Ammon's horn (tissue), 1 donor: ENCODE measurements at regions not wholly inside any gene's neighbourhood (a gene's known extent, or its start where the extent isn't known, plus 50 kb on each side); places are given as distances from the start of the nearest gene placed in this dataset.

ENCODE experiments used
- DNase-seq: peaks from one replicate; pipeline ENCODE4 v3.0.0-alpha.2; 2016; ENCODE audit warnings: low spot score

- DNase-seq: no peak
Measured at GRCh38 chr1:14100919-14101318, 400.9 kb downstream of the PRDM2 start.

DNA sequence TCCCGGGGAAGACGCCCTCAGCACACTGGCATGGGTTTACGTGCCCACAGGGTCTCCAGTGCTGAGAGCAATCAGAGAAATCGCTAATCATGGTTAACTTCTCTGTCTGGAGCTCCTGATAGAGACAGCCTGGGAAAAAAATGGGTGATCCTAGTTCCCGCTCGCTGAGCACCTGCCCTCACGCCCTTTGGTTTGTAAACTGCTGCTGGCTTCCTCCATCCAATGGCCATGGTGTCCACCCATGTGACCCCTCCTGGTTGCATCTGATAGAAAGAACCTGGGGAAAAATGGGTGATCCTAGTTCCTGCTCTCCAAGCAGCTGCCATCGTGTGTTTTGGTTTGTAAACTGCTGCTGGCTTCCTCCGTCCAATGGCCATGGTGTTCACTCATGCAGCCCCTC lies 402.2 kb downstream of the PRDM2 start:
- DNase-seq: no peak

DNA sequence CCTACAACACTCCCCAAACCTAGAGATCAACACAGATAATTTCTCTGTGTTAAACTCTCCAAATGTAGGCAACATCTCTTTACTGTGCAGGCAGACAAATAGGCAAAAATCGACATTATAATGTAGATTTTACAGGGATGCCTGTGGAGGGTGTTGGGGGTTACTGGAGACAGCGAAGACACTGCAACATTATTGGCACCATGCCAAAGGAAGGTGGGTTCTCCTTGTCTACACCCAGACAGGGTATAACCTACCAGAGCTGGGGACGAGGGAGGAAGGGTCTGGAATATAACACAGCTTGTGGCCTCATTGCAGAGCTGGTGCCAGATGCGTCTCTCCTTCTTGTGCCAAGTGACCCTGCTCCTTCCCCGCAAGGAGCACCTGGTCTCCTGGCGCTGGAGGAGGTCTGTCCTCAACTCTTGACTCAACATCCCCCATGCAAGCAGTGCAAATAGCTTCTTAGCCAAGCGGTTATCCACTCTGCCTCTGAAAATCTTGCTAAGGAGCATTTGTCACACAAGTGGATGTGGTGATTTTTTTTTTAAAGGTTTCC lies 404.0 kb downstream of the PRDM2 start:
- no peak for DNase-seq

DNA sequence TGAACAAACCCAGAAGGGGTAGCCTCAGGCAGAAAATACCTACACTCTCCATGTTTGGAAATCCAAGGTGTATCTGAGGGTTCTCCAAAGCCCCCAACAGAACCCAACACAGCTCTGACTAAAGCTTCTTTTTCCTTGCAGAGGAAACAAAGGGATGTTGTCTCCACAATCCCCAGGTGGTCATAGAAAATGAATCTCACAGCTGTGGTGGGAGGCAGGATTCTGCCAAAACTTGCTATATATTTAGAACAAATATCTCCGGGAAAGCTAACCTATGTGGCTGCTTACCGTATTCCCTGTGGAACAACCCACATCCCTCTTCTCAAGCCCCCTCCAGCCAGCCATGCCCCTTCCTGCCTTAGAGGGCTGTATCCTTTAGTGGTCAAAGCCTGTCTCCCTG lies 406.1 kb downstream of the PRDM2 start:
- no peak for DNase-seq

- no peak for DNase-seq
Measured at GRCh38 chr1:14106679-14107313, 406.8 kb downstream of the PRDM2 start.

DNA sequence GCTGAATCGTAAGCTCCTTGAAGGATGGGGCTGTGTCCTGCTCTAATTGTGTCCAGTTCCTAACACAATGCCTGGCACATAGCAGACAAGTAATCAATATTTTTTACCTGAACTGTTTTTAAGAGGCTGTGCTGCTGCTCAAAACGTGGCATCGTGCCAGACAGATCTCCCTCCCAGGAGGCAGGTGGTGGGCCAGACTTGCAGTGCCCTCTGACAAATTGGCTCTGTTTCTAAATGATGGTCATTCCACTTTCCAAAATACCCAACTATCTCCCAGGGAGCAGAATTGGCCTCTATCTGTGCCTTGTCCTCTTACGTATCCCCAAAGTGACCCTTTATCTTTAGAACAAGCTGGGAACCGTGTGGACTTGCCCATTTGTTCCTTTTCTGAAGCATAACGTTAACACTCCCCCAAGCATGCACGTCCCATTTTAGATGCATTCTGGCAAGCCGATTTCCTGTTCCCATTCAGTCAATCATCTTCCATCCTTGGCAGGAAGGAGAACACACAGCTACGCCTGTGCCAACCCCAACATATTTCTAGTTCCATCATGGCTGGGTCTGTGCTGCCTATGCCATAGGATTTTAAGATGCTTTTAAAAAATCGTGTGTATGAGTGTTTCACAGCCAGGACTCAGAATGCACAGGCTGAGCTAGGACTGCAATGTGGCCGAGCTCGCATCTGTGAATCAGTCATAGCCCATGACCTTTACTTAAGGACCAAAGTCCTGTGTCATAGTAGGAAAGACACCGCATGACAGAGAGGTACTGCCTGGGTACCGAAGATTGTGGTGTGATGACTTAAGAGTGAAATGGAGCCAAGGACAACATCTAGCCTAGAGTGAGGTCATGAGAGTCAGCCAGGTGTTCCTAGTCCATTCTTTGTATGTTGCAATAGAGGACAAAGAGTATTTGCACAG lies 408.6 kb downstream of the PRDM2 start:
- peak; percentile 47 for DNase-seq

GRCh38 chr1:14109276-14109635 lies 409.3 kb downstream of the PRDM2 start:
- DNase-seq: no peak

DNA sequence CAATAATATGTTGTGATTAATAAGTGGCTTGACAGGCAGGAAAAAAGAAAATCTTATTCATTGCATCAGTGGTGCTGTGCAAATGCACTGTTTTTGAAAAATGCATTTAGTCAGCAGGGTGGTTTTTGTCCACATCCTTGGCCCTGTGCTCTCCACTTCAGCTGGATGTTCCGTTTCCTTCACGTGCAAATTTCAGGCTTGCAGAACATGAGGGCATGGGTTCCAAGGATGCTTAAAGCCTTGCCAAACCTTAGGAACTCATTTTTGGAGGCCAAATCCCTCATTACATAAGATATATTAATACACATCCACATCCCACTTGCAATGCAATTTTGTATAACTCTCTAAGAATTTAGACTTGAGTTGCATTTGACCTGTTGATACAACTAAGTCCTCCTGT lies 410.1 kb downstream of the PRDM2 start:
- DNase-seq: no peak

DNA sequence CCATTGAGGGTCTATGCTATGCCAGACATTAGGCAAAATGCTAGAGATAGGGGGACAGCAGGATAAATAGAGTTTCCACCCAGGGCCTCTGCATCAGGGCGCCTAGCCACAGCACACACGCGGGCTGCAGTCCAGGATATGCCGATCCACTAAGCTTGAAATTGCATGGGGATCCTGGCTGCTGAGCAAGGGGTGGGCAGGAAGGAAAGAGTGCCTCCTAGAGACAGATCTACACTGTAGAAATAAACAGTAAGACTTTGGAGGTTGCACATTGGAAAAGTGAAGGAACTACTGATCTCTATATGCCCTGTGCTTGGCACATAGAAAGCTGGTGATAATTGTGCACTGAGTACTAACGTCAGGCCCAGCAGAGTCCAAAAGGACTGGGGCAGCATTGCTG lies 411.1 kb downstream of the PRDM2 start:
- DNase-seq: no peak

DNA sequence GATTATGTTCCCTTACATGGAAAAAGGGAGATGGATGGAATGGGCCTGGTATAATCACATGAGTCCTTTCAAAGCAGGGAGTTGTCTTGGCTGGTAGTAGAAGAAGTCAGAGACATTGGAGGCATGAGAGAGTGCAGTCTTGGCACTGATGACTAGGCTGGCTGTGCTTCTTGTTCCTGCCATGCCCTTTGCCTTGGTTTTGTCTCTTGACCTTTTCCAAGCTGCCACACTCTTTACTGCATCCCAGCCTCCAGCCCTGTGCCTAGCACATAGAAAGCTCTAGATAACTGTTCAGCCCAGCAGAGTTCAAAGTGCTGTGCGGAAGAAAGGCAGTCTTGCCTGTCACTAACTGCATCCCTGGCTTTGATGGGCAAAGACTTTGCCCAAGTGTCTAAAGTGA lies 412.6 kb downstream of the PRDM2 start:
- DNase-seq: no peak

DNA sequence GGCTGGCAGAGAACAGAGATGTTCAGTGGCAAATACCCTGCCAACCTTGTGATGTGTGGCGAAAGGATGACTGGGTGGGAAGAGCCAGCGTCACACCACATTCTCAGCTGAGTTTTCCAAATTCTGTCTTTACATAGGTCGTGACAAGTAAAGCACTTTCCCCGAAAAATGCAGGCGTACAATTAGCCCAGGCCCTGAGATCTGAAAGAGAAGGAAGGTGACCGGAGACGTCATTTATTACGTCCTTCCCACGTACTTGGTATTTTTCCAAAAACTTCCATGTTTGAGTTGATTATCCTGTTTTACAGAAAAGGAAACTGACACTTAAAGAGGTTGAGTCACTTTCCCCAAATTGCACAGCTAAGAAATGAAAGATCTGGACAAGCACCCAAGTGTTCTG lies 413.3 kb downstream of the PRDM2 start:
- no peak for DNase-seq

DNA sequence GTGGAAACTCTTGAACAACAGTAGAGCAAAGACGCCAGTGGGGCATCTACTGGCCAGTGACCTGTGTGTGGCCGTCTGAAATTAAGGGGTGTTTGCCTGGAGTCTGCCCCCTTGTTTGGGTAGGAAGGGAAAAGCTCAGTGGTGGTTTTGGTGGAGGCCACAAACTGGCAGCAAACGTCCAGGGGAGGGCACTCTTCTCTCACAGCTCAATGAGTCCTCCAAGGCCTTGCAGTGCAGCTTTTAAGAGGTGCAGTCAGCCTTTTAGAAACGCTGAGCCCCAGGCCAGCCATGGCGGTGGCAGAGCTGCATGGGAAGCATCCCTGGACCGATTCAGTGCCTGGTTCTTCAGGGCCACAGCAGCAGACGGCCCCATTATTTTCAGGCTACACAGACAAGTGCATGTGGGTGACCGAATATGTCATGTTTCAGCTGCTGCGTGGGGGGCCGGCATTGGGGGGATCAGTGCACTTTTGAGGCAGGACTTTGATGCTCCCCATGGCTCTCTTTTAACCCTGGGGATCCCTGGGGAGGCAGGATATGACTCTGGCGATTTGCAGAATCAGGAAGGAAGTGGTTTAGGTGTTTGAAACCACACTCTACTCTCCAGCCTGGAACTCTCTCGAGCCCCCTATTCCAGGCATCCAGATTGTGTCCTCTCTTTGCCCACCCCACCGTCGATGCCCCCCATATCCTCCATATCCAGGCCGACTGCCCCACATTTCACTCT lies 414.0 kb downstream of the PRDM2 start:
- peak; percentile 90 for DNase-seq

DNA sequence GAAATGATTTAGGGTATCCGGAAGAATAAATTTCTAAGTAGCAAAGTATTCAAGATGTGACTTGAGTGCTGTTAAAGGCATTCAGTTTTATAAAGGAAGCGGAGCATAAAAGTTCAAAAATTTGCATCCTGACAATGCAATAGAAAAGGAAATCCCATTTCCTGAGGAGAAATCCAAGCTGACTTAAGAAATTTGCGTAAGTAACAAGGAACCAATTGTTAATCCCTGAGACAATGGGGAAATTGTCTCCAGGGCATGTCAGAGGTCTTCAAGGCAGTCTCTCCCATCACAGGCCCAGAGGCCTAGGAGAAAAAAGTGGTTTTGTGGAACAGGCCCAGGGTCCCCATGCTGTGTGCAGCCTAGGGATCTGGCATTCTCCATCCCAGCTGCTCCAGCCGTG lies 416.0 kb downstream of the PRDM2 start:
- no peak for DNase-seq

DNA sequence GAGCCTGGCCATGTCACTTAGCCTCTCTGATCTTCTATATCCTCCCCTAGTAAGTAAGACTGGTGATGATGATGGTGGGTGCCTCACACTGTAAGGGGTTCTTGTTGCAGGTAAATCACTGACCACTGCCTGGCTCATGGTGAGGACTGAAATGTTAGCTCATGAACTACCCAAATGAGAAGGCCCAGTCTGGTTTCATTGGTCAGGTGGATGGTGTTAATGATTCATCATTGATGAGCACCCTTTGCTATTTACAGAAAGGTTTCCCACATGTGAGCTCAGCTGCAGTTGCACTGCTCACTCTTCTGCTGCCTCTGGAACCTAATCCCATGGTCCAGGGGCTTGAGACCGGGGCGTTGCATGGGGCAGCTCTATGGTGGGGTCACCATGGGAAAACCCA lies 417.7 kb downstream of the PRDM2 start:
- no peak for DNase-seq

- no peak for DNase-seq
Measured at GRCh38 chr1:14118691-14119485, 418.9 kb downstream of the PRDM2 start.

GRCh38 chr1:14120895-14121294 lies 420.9 kb downstream of the PRDM2 start:
- DNase-seq: no peak

- no peak for DNase-seq
Measured at GRCh38 chr1:14128096-14128495, 428.1 kb downstream of the PRDM2 start.

- no peak for DNase-seq
Measured at GRCh38 chr1:14129009-14129408, 429.0 kb downstream of the PRDM2 start.

DNA sequence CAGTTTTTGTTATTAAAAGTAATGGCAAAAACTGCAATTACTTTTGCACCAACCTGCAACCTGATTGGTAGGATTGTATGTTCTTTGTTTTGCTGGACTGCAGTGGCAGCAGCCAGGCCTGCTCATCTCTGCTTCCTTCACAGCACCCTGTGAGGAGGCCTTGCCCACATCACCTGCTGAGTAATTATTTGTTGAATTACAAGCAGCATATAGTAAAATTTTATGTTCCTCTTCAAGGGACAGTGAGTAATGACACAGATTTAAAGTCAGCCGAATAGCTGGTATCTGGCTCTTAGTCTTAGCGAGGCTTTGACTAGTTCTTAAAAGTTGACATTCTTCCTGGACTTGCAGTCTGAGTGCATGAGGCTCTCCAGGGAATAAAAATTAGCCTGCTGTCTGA lies 435.1 kb downstream of the PRDM2 start:
- no peak for DNase-seq

DNA sequence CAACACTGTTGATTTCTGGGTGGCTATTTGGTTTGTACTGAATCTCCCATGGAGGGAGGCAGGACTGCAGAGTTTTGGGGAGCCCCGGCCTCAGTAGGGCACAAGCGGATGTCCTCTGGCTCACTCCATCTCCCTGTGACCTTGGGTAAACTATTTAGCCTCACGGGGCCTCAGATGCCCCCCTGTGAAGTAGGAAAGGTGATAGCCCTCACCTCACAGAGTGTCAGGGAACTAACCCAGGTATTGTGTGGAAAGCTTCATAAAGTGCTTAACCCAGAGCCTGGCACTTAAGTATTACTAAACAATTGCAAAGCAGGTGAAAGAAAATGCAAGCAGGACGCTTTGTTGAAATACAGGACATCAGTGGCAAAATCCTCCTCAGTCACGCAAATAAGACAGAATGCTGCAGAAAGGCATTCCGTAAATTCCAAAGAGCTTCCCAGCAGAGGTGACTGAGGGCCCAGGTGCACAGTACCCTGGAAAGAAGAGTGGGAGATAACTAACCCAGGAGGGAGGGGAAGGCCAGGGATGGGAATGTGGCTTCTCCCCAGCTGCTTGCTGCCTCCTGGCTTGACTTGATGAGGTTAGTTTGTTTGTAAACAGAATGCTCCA lies 436.3 kb downstream of the PRDM2 start:
- no peak for DNase-seq

DNA sequence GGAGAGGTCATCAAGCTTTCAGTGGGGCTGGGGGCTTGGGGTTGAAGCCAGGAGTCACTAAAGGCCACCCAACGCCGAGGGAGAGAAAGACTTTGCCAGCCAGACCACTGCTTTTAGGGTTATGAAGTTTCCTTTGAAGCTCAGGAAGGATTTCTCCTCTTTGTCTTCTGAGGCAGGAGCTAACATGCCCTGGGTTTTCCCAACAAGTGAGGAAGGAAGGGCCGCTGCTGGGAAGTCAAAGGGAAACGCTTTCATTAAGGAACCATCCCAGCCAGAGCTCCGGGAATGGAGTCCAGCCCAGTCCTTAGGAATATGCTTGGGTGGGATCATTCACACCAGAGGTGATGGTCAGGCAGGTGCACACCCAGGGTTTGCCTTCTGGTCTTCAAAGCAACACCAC lies 436.9 kb downstream of the PRDM2 start:
- no peak for DNase-seq
